Tibial artery (tissue), 4 donors: ENCODE measurements at regions not wholly inside any gene's neighbourhood (a gene's known extent, or its start where the extent isn't known, plus 50 kb on each side); places are given as distances from the start of the nearest gene placed in this dataset.
"Not testable (repeated sequence)": the region's sequence is repeated elsewhere in the genome, so short reads cannot be mapped to it uniquely, and the experiment has no call there.

Experiments used
- DNase-seq, 2 donors: peaks; one replicate each; pipeline ENCODE4 v3.0.0-alpha.2; 2019
- H3K27ac ChIP-seq, 2 donors: fragments of 200-600 bp; sonication (generic) in 1 of 2; 1 replicate in 1 of 2; 2 replicates in 1 of 2; pipeline ENCODE4 v1.5.1; 2018 to 2019; ENCODE audit warnings: mild to moderate bottlenecking in 1 of 2
- H3K27me3 ChIP-seq, 2 donors: fragments of 200-600 bp; sonication (generic) in 1 of 2; one replicate each; pipeline versions ENCODE4 v1.5.1 to v1.6.0; 2016 to 2019
- H3K36me3 ChIP-seq, 3 donors: fragments of 200-600 bp; sonication (generic) in 2 of 3; one replicate each; pipeline ENCODE4 v1.5.1; 2016 to 2019; ENCODE audit warnings: mild to moderate bottlenecking in 2 of 3
- H3K4me1 ChIP-seq, 4 donors: fragments of 200-600 bp; sonication (generic) in 2 of 4; 1 replicate in 3 of 4; 2 replicates in 1 of 4; pipeline ENCODE4 v1.5.1; 2016 to 2019
- H3K4me3 ChIP-seq, 2 donors: fragments of 200-600 bp; sonication (generic) in 1 of 2; 1 replicate in 1 of 2; 2 replicates in 1 of 2; pipeline ENCODE4 v1.5.1; 2018 to 2019; ENCODE audit warnings: mild to moderate bottlenecking in 2 of 2
- H3K9me3 ChIP-seq, 3 donors: fragments of 200-600 bp; sonication (generic) in 1 of 3; one replicate each; pipeline ENCODE4 v1.5.1; 2016 to 2019
- CTCF ChIP-seq, 2 experiments: fragments of 200-600 bp in 1 of 2; fragments of 450-650 bp in 1 of 2; IDR thresholded peaks; one replicate each; pipeline ENCODE4 v1.5.1; 2017 to 2019; ENCODE audit warnings: antibody characterized with exemption in 2 of 2, mild to moderate bottlenecking in 1 of 2, moderate library complexity in 1 of 2
- intact Hi-C: fragments of 100-400 bp; cut with DNase I; formaldehyde crosslinking; loops from one replicate; pipeline ENCODE4 v1.15.0; 2023; ENCODE audit warnings: low total_unique reads

GRCh38 chr1:163614361-163614760, 292.6 kb downstream of the NUF2 start:
- TF ChIP-seq CTCF (IDR thresholded peaks at IDR 0.05): no peak
- Histone ChIP-seq H3K4me1 (no peaks in the 10 kb centered on the region), H3K9me3 (peaks cover 0 to 3% (median 0%) of the 10 kb centered on the region in 3 donors), H3K36me3 (no peaks in the 10 kb centered on the region), H3K4me3 (no peak overlapping the region), H3K27ac (no peak overlapping the region), H3K27me3 (no peaks in the 10 kb centered on the region)
- DNase-seq: no peak
- intact Hi-C loops: no loop called here

GRCh38 chr1:163628034-163628773, 306.4 kb downstream of the NUF2 start:
- no peak overlapping the region for H3K4me3 ChIP-seq
- H3K9me3 ChIP-seq: peaks cover 0 to 2% (median 1%) of the 10 kb centered on the region in 3 donors
- H3K27me3 ChIP-seq: no peaks in the 10 kb centered on the region
- intact Hi-C loops: no loop called here
- TF ChIP-seq CTCF (IDR thresholded peaks at IDR 0.05): no peak
- H3K36me3 ChIP-seq: no peaks in the 10 kb centered on the region
- H3K27ac ChIP-seq: no peak overlapping the region
- no peak for DNase-seq
- H3K4me1 ChIP-seq: no peaks in the 10 kb centered on the region

GRCh38 chr1:163632269-163632668, 310.5 kb downstream of the NUF2 start:
- intact Hi-C loops: no loop called here
- no peak for DNase-seq
- Histone ChIP-seq H3K27me3 (no peaks in the 10 kb centered on the region), H3K36me3 (no peaks in the 10 kb centered on the region), H3K4me3 (no peak overlapping the region), H3K9me3 (peaks cover 0 to 10% (median 8%) of the 10 kb centered on the region in 3 donors), H3K4me1 (no peaks in the 10 kb centered on the region), H3K27ac (no peak overlapping the region)
- no peak for TF ChIP-seq CTCF (IDR thresholded peaks at IDR 0.05)

- no peaks in the 10 kb centered on the region for H3K4me1 ChIP-seq
- no peaks in the 10 kb centered on the region for H3K36me3 ChIP-seq
- no peak overlapping the region for H3K27ac ChIP-seq
- intact Hi-C loops: no loop called here
- no peak overlapping the region for H3K4me3 ChIP-seq
- no peak for DNase-seq
- H3K9me3 ChIP-seq: peaks cover 0 to 10% (median 8%) of the 10 kb centered on the region in 3 donors
- H3K27me3 ChIP-seq: no peaks in the 10 kb centered on the region
- TF ChIP-seq CTCF (IDR thresholded peaks at IDR 0.05): no peak
Observed at GRCh38 chr1:163633366-163633765, 311.6 kb downstream of the NUF2 start.

- H3K4me1 ChIP-seq, H3K27me3 ChIP-seq, H3K36me3 ChIP-seq, H3K27ac ChIP-seq, H3K4me3 ChIP-seq, H3K9me3 ChIP-seq, DNase-seq, intact Hi-C loops: not testable (repeated sequence)
Observed at GRCh38 chr1:163645676-163646075, 323.9 kb downstream of the NUF2 start.

GRCh38 chr1:163650624-163651023, 328.9 kb downstream of the NUF2 start:
- DNase-seq: no peak
- H3K4me3 ChIP-seq: no peak overlapping the region
- H3K9me3 ChIP-seq: no peaks in the 10 kb centered on the region
- TF ChIP-seq CTCF (IDR thresholded peaks at IDR 0.05): no peak
- H3K27me3 ChIP-seq: no peaks in the 10 kb centered on the region
- no peaks in the 10 kb centered on the region for H3K36me3 ChIP-seq
- intact Hi-C loops: no loop called here
- no peaks in the 10 kb centered on the region for H3K4me1 ChIP-seq
- no peak overlapping the region for H3K27ac ChIP-seq
